Astrocyte of the hippocampus (primary cell): ENCODE measurements at regions not wholly inside any gene's neighbourhood (a gene's known extent, or its start where the extent isn't known, plus 50 kb on each side); places are given as distances from the start of the nearest gene placed in this dataset.

Experiments used
- DNase-seq: peaks from one replicate; pipeline ENCODE4 v3.0.0; 2011; ENCODE audit warnings: low read depth, low spot score

GRCh38 chr2:42901076-42901640 lies 108.8 kb upstream of the HAAO start:
- peak; percentile 76 for DNase-seq

GRCh38 chr2:42900289-42900891 lies 108.0 kb upstream of the HAAO start:
- DNase-seq, result no peak

GRCh38 chr2:42897358-42897757 lies 105.0 kb upstream of the HAAO start:
- DNase-seq, result no peak

- no peak for DNase-seq
Observed at GRCh38 chr2:42895791-42896135, 103.4 kb upstream of the HAAO start.

GRCh38 chr2:42895134-42895790 lies 102.9 kb upstream of the HAAO start:
- no peak for DNase-seq

GRCh38 chr2:42893047-42893758 lies 100.8 kb upstream of the HAAO start:
- DNase-seq, result no peak

- DNase-seq, result no peak
Observed at GRCh38 chr2:42890791-42891355, 98.5 kb upstream of the HAAO start.

GRCh38 chr2:42888321-42889245 lies 96.2 kb upstream of the HAAO start:
- peak; percentile 95 for DNase-seq

GRCh38 chr2:42886921-42887320 lies 94.5 kb upstream of the HAAO start:
- DNase-seq, result peak; percentile 55

GRCh38 chr2:42882756-42883155 lies 90.4 kb upstream of the HAAO start:
- DNase-seq, result no peak

- no peak for DNase-seq
Observed at GRCh38 chr2:42881732-42882131, 89.3 kb upstream of the HAAO start.

GRCh38 chr2:42880738-42881690 lies 88.6 kb upstream of the HAAO start:
- no peak for DNase-seq

- DNase-seq, result no peak
Observed at GRCh38 chr2:42879913-42880737, 87.7 kb upstream of the HAAO start.

GRCh38 chr2:42879121-42879705 lies 86.8 kb upstream of the HAAO start:
- no peak for DNase-seq

GRCh38 chr2:42878581-42878980 lies 86.2 kb upstream of the HAAO start:
- no peak for DNase-seq

- no peak for DNase-seq
Observed at GRCh38 chr2:42877936-42878335, 85.6 kb upstream of the HAAO start.

GRCh38 chr2:42877511-42877910 lies 85.1 kb upstream of the HAAO start:
- no peak for DNase-seq

GRCh38 chr2:42876326-42876751 lies 84.0 kb upstream of the HAAO start:
- DNase-seq, result no peak

- no peak for DNase-seq
Observed at GRCh38 chr2:42875880-42876279, 83.5 kb upstream of the HAAO start.
